HCT116 (cell line): ENCODE measurements at regions not wholly inside any gene's neighbourhood (a gene's known extent, or its start where the extent isn't known, plus 50 kb on each side); places are given as distances from the start of the nearest gene placed in this dataset.

Source experiments
- ATAC-seq: fragments of 200-7000 bp; cut with Tn5 transposase; 2 replicates; pipeline ENCODE4 v1.9.1; 2020; ENCODE audit warnings: mild to moderate bottlenecking, moderate library complexity
- BruUV-seq: library from RNA; stranded (reverse); fragments of 400-500 nt; replicated peaks from 2 replicates; lab custom pipeline; 2021; lab: Mats Ljungman, UMichigan
- CTCF ChIA-PET: fragments of 300-600 bp; sonication (Branson Sonifier 250); formaldehyde crosslinking; loops from one replicate; lab custom pipeline; 2021; ENCODE audit warnings: antibody characterized with exemption; lab: Charles Lee
- POLR2A ChIA-PET: fragments of 300-600, 350-600 bp; sonication (Branson Sonifier 250); formaldehyde crosslinking; loops from one replicate; lab custom pipeline; 2021; ENCODE audit warnings: antibody characterized with exemption; lab: Charles Lee
- RAD21 ChIA-PET, 2 experiments: fragments of 300-600 bp; sonication (Branson Sonifier 250); formaldehyde crosslinking; loops; one replicate each; lab custom pipeline; 2023; ENCODE audit warnings: low total read pairs in 2 of 2; ENCODE audit not compliant: uncharacterized antibody in 2 of 2, unreplicated experiment in 2 of 2, low non-redundant PET in 1 of 2; lab: Charles Lee
- DNase-seq: peaks from one replicate; pipeline ENCODE4 v3.0.0-alpha.2; 2010; ENCODE audit warnings: low read depth, low spot score
- H2AFZ ChIP-seq: fragments of 200-600 bp; shearing (Covaris generic), sonication (generic); 2 replicates; pipeline ENCODE4 v1.6.1; 2017; ENCODE audit warnings: low read depth, mixed run types, mixed read lengths, antibody characterized with exemption, low read length; ENCODE audit not compliant: poor library complexity, severe bottlenecking
- H3K27ac ChIP-seq: 2 replicates; pipeline ENCODE4 v1.5.1; 2012; ENCODE audit warnings: low read depth, low read length
- H3K27me3 ChIP-seq: fragments of 200-600 bp; sonication (generic); 2 replicates; pipeline ENCODE4 v1.6.1; 2016; ENCODE audit warnings: mixed run types, low read length, mixed read lengths; ENCODE audit not compliant: insufficient read depth
- H3K36me3 ChIP-seq, 2 experiments: fragments of 200-500 bp in 1 of 2; fragments of 200-600 bp in 1 of 2; sonication (Bioruptor generic) in 1 of 2; sonication (generic) in 1 of 2; 2 replicates each; pipeline versions ENCODE4 v1.5.1 to v1.6.1; 2014 to 2016; ENCODE audit warnings: low read length in 2 of 2, inconsistent platforms in 1 of 2, mixed read lengths in 1 of 2, mixed run types in 1 of 2; ENCODE audit not compliant: insufficient read depth in 2 of 2, control insufficient read depth in 1 of 2
- H3K4me1 ChIP-seq, 2 experiments: fragments of 200-600 bp in 1 of 2; sonication (generic) in 1 of 2; 2 replicates each; pipeline versions ENCODE4 v1.5.1 to v1.6.1; 2012 to 2017; ENCODE audit warnings: low read length in 2 of 2, inconsistent platforms in 1 of 2, mild to moderate bottlenecking in 1 of 2, mixed read lengths in 1 of 2, mixed run types in 1 of 2, moderate library complexity in 1 of 2; ENCODE audit not compliant: insufficient read depth in 2 of 2, control insufficient read depth in 1 of 2
- H3K4me2 ChIP-seq: fragments of 200-600 bp; sonication (generic); 2 replicates; pipeline ENCODE4 v1.6.1; 2017; ENCODE audit warnings: mixed run types, low read length, mixed read lengths
- H3K4me3 ChIP-seq, 2 experiments: fragments of 200-600 bp in 1 of 2; sonication (generic) in 1 of 2; replicated peaks in 1 of 2; 2 replicates each; pipeline ENCODE4 v1.5.1; 2011 to 2016; ENCODE audit warnings: low read length in 2 of 2, control low read depth in 1 of 2, low read depth in 1 of 2, mild to moderate bottlenecking in 1 of 2, mixed read lengths in 1 of 2, mixed run types in 1 of 2
- H3K79me2 ChIP-seq: fragments of 200-600 bp; sonication (generic); 2 replicates; pipeline ENCODE4 v1.6.1; 2017; ENCODE audit warnings: mild to moderate bottlenecking, mixed run types, low read length, moderate library complexity, mixed read lengths; ENCODE audit not compliant: insufficient read depth
- H3K9ac ChIP-seq: fragments of 200-600 bp; sonication (generic); 2 replicates; pipeline ENCODE4 v1.6.1; 2016; ENCODE audit warnings: low read length, mixed read lengths
- H3K9me2 ChIP-seq: fragments of 200-600 bp; sonication (generic), shearing (Covaris generic); 2 replicates; pipeline ENCODE4 v1.6.1; 2017; ENCODE audit warnings: mixed run types, mild to moderate bottlenecking, moderate library complexity; ENCODE audit not compliant: insufficient read depth
- H3K9me3 ChIP-seq, 2 experiments: fragments of 200-500 bp in 1 of 2; fragments of 200-600 bp in 1 of 2; sonication (Bioruptor generic) in 1 of 2; sonication (generic) in 1 of 2; 2 replicates each; pipeline ENCODE4 v1.6.1; 2014 to 2017; ENCODE audit warnings: low read length in 2 of 2, mixed read lengths in 2 of 2, inconsistent platforms in 1 of 2, low read depth in 1 of 2, mild to moderate bottlenecking in 1 of 2, mixed run types in 1 of 2, moderate library complexity in 1 of 2; ENCODE audit not compliant: control insufficient read depth in 1 of 2, insufficient read depth in 1 of 2
- H4K20me1 ChIP-seq: fragments of 200-600 bp; sonication (generic), shearing (Covaris generic); 2 replicates; pipeline ENCODE4 v1.6.1; 2017; ENCODE audit warnings: mixed run types, mild to moderate bottlenecking, moderate library complexity; ENCODE audit not compliant: insufficient read depth
- CEBPB ChIP-seq: IDR thresholded peaks from 2 replicates; pipeline ENCODE4 v1.6.1; 2012; ENCODE audit warnings: low read depth
- EGR1 ChIP-seq: IDR thresholded peaks from 2 replicates; pipeline ENCODE4 v1.6.1; 2012; ENCODE audit warnings: low read depth
- ELF1 ChIP-seq: IDR thresholded peaks from 2 replicates; pipeline ENCODE4 v1.6.1; 2012; ENCODE audit warnings: low read depth, borderline replicate concordance
- EZH2phosphoT487 ChIP-seq: fragments of 200-600 bp; IDR thresholded peaks from 2 replicates; pipeline ENCODE4 v1.6.1; 2018; ENCODE audit warnings: antibody characterized with exemption, borderline replicate concordance
- FOSL1 ChIP-seq: IDR thresholded peaks from 2 replicates; pipeline ENCODE4 v1.6.1; 2012; ENCODE audit warnings: low read depth
- JUND ChIP-seq: IDR thresholded peaks from 2 replicates; pipeline ENCODE4 v1.6.1; 2012
- MAX ChIP-seq: IDR thresholded peaks from 2 replicates; pipeline ENCODE4 v1.6.1; 2012
- POLR2A ChIP-seq: IDR thresholded peaks from 2 replicates; pipeline ENCODE4 v1.7.0; 2011; ENCODE audit warnings: borderline replicate concordance; ENCODE audit not compliant: insufficient read depth, insufficient read length; ENCODE audit errors: extremely low read depth
- RAD21 ChIP-seq: IDR thresholded peaks from 2 replicates; pipeline ENCODE4 v1.6.1; 2012; ENCODE audit warnings: low read depth, mild to moderate bottlenecking
- REST ChIP-seq: IDR thresholded peaks from 2 replicates; pipeline ENCODE4 v1.6.1; 2012; ENCODE audit warnings: low read depth
- SIN3A ChIP-seq: IDR thresholded peaks from 2 replicates; pipeline ENCODE4 v1.6.1; 2012; ENCODE audit warnings: low read depth
- SP1 ChIP-seq: IDR thresholded peaks from 2 replicates; pipeline ENCODE4 v1.6.1; 2012; ENCODE audit warnings: low read depth
- SRF ChIP-seq: IDR thresholded peaks from 2 replicates; pipeline ENCODE4 v1.6.1; 2012; ENCODE audit warnings: low read depth
- TCF7L2 ChIP-seq: IDR thresholded peaks from 2 replicates; pipeline ENCODE4 v1.7.0; 2011; ENCODE audit warnings: borderline replicate concordance, inconsistent platforms; ENCODE audit not compliant: insufficient read depth, insufficient read length; ENCODE audit errors: extremely low read depth
- YY1 ChIP-seq: IDR thresholded peaks from 2 replicates; pipeline ENCODE4 v1.6.1; 2011; ENCODE audit warnings: low read length, low read depth, moderate library complexity, mild to moderate bottlenecking; ENCODE audit not compliant: insufficient replicate concordance; ENCODE audit errors: extremely low read depth
- ZBTB33 ChIP-seq: IDR thresholded peaks from 2 replicates; pipeline ENCODE4 v1.6.1; 2011; ENCODE audit warnings: mild to moderate bottlenecking, low read length, moderate library complexity; ENCODE audit not compliant: insufficient replicate concordance; ENCODE audit errors: extremely low read depth
- ZFX ChIP-seq: fragments of 450-650 bp; IDR thresholded peaks from 2 replicates; pipeline ENCODE4 v1.6.1; 2017
- ZNF274 ChIP-seq: fragments of 200-500 bp; sonication (Bioruptor generic); IDR thresholded peaks from 2 replicates; pipeline ENCODE4 v1.6.1; 2014; ENCODE audit warnings: mild to moderate bottlenecking, low read depth, low read length, inconsistent platforms
- intact Hi-C: fragments of 100-400 bp; cut with micrococcal nuclease; formaldehyde crosslinking; loops from 2 replicates; pipeline ENCODE4 v1.10.0; 2022
- TF ChIP-seq, protein P1 (sequence below): IDR thresholded peaks from 2 replicates; pipeline ENCODE4 v1.6.1; 2012

GRCh38 chr20:7622399-7622961, 317.8 kb downstream of the HAO1 start:
- POLR2A ChIA-PET, result no interaction called here
- Histone ChIP-seq H3K9me2 (no peaks in the 10 kb centered on the region), H3K79me2 (no peaks in the 10 kb centered on the region), H3K4me1 (no peaks in the 10 kb centered on the region), H3K9me3 (no peaks in the 10 kb centered on the region; a peak in 1 of 4 replicates), H4K20me1 (no peaks in the 10 kb centered on the region), H3K4me3 (no peak overlapping the region), H2AFZ (no peak overlapping the region), H3K27me3 (no peaks in the 10 kb centered on the region), H3K4me2 (no peak overlapping the region), H3K9ac (no peak overlapping the region), H3K27ac (no peak overlapping the region), H3K36me3 (no peaks in the 10 kb centered on the region)
- CTCF ChIA-PET, result no interaction called here
- intact Hi-C loops, result no loop called here
- ATAC-seq, result no peak
- DNase-seq, result no peak
- RAD21 ChIA-PET, result no interaction called here
- BruUV-seq, result no TSS peak
- TF ChIP-seq, protein P1, sequence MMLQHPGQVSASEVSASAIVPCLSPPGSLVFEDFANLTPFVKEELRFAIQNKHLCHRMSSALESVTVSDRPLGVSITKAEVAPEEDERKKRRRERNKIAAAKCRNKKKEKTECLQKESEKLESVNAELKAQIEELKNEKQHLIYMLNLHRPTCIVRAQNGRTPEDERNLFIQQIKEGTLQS, result no peak
- TF ChIP-seq ZNF274 (no peak), SP1 (no peak), JUND (no peak), MAX (no peak), SRF (no peak), POLR2A (no peak), ELF1 (no peak), ZFX (no peak), YY1 (no peak), RAD21 (no peak), SIN3A (no peak), TCF7L2 (no peak), REST (no peak), EZH2phosphoT487 (no peak), FOSL1 (no peak), CEBPB (no peak), EGR1 (no peak), ZBTB33 (no peak)
